H1 (cell line): ENCODE measurements at regions not wholly inside any gene's neighbourhood (a gene's known extent, or its start where the extent isn't known, plus 50 kb on each side); places are given as distances from the start of the nearest gene placed in this dataset.

ENCODE experiments used
- CTCF ChIA-PET: fragments of 300-600 bp; sonication (Branson Sonifier 250); formaldehyde crosslinking; loops from one replicate; lab custom pipeline; 2021; ENCODE audit not compliant: partially characterized antibody; lab: Charles Lee
- POLR2A ChIA-PET: fragments of 300-600 bp; sonication (Branson Sonifier 250); formaldehyde crosslinking; loops from one replicate; lab custom pipeline; 2021; ENCODE audit warnings: inconsistent platforms; ENCODE audit not compliant: partially characterized antibody; lab: Charles Lee
- DNase-seq, 2 experiments: peaks; one replicate each; pipeline versions ENCODE4 v3.0.0 to v3.0.0-alpha.2; 2010 to 2022; ENCODE audit warnings: low spot score in 2 of 2, low read depth in 1 of 2, mixed read lengths in 1 of 2
- FAIRE-seq: peaks from 2 replicates; lab custom pipeline; 2011; peaks lifted over from hg19 to GRCh38; lab: Jason Lieb, UNC
- H2AFZ ChIP-seq: 2 replicates; pipeline ENCODE4 v1.8.1; 2012; ENCODE audit warnings: low read length, inconsistent platforms
- H2AK5ac ChIP-seq: 2 replicates; pipeline ENCODE4 v1.6.1; 2013; ENCODE audit warnings: low read depth, low read length
- H2BK120ac ChIP-seq: replicated peaks from 2 replicates; pipeline ENCODE3; 2013; ENCODE audit warnings: low read depth, low read length, inconsistent platforms
- H2BK12ac ChIP-seq: 2 replicates; pipeline ENCODE4 v1.6.1; 2013; ENCODE audit warnings: low read depth, low read length
- H2BK15ac ChIP-seq: 2 replicates; pipeline ENCODE4 v1.6.1; 2013; ENCODE audit warnings: low read length
- H2BK20ac ChIP-seq: 2 replicates; pipeline ENCODE4 v1.6.1; 2013; ENCODE audit warnings: low read length
- H2BK5ac ChIP-seq: 2 replicates; pipeline ENCODE4 v1.6.1; 2013; ENCODE audit warnings: low read depth, low read length
- H3K14ac ChIP-seq: 2 replicates; pipeline ENCODE4 v1.6.1; 2013; ENCODE audit warnings: inconsistent platforms; ENCODE audit not compliant: insufficient read length
- H3K18ac ChIP-seq: 2 replicates; pipeline ENCODE4 v1.6.1; 2013; ENCODE audit warnings: low read length; ENCODE audit errors: extremely low read depth
- H3K23ac ChIP-seq: 2 replicates; pipeline ENCODE4 v1.6.1; 2013; ENCODE audit warnings: inconsistent platforms; ENCODE audit not compliant: insufficient read length
- H3K23me2 ChIP-seq: 2 replicates; pipeline ENCODE4 v1.6.1; 2013; ENCODE audit warnings: low read depth, low read length
- H3K27ac ChIP-seq: 2 replicates; pipeline ENCODE4 v1.6.1; 2011; ENCODE audit warnings: low read depth, low read length, inconsistent platforms
- H3K27me3 ChIP-seq, 4 experiments: replicated peaks in 1 of 4; 1 replicate in 1 of 4; 2 replicates in 3 of 4; pipeline versions ENCODE4 v1.6.1 to v1.8.1; 2011 to 2013; ENCODE audit warnings: low read length in 3 of 4, mild to moderate bottlenecking in 3 of 4, inconsistent platforms in 2 of 4, mixed read lengths in 2 of 4, moderate library complexity in 1 of 4; ENCODE audit not compliant: control insufficient read depth in 3 of 4, insufficient read depth in 3 of 4; ENCODE audit errors: extremely low read depth in 1 of 4
- H3K36me3 ChIP-seq, 4 experiments: 2 replicates each; pipeline versions ENCODE4 v1.6.1 to v1.8.1; 2011 to 2013; ENCODE audit warnings: mild to moderate bottlenecking in 4 of 4, low read length in 3 of 4, moderate library complexity in 2 of 4, control low read depth in 1 of 4, inconsistent platforms in 1 of 4; ENCODE audit not compliant: insufficient read depth in 4 of 4, control insufficient read depth in 2 of 4
- H3K4ac ChIP-seq: replicated peaks from 2 replicates; pipeline ENCODE3; 2013; ENCODE audit warnings: low read length, low read depth, mixed read lengths, inconsistent platforms; ENCODE audit not compliant: insufficient read length
- H3K4me1 ChIP-seq, 4 experiments: replicated peaks in 1 of 4; 1 replicate in 1 of 4; 2 replicates in 3 of 4; pipeline versions ENCODE4 v1.6.1 to v1.8.1; 2011 to 2013; ENCODE audit warnings: low read length in 3 of 4, inconsistent platforms in 2 of 4, mixed read lengths in 1 of 4; ENCODE audit not compliant: insufficient read depth in 4 of 4, control insufficient read depth in 3 of 4
- H3K4me2 ChIP-seq, 2 experiments: 2 replicates each; pipeline versions ENCODE4 v1.6.1 to v1.8.1; 2011 to 2013; ENCODE audit warnings: low read depth in 2 of 2, low read length in 2 of 2, control low read depth in 1 of 2, inconsistent platforms in 1 of 2, mild to moderate bottlenecking in 1 of 2; ENCODE audit not compliant: insufficient read depth in 1 of 2
- H3K4me3 ChIP-seq, 4 experiments: fragments of 200-600, 300-600 bp in 1 of 4; sonication (generic), shearing (Covaris generic), sonication (Bioruptor Twin) in 1 of 4; 2 replicates each; pipeline versions ENCODE4 v1.5.1 to v1.8.1; 2011 to 2016; ENCODE audit warnings: low read length in 4 of 4, low read depth in 3 of 4, control low read depth in 2 of 4, inconsistent platforms in 2 of 4, mild to moderate bottlenecking in 2 of 4, mixed read lengths in 1 of 4, moderate library complexity in 1 of 4; ENCODE audit not compliant: insufficient read depth in 2 of 4; ENCODE audit errors: extremely low read depth in 1 of 4
- H3K56ac ChIP-seq: replicated peaks from 2 replicates; pipeline ENCODE3; 2013; ENCODE audit warnings: low read depth, mild to moderate bottlenecking, mixed read lengths, low read length, inconsistent platforms; ENCODE audit not compliant: insufficient read length
- H3K79me1 ChIP-seq: 2 replicates; pipeline ENCODE4 v1.6.1; 2013; ENCODE audit warnings: low read depth, low read length, control low read depth
- H3K79me2 ChIP-seq, 2 experiments: 2 replicates each; pipeline versions ENCODE4 v1.6.1 to v1.8.1; 2012 to 2013; ENCODE audit warnings: low read length in 2 of 2, mild to moderate bottlenecking in 2 of 2, inconsistent platforms in 1 of 2; ENCODE audit not compliant: insufficient read depth in 2 of 2, control insufficient read depth in 1 of 2
- H3K9ac ChIP-seq, 4 experiments: replicated peaks in 1 of 4; 1 replicate in 1 of 4; 2 replicates in 3 of 4; pipeline versions ENCODE4 v1.6.1 to v1.8.1; 2011 to 2013; ENCODE audit warnings: low read depth in 3 of 4, low read length in 3 of 4, control low read depth in 2 of 4, mild to moderate bottlenecking in 2 of 4, moderate library complexity in 2 of 4, inconsistent platforms in 1 of 4; ENCODE audit errors: extremely low read depth in 1 of 4
- H3K9me3 ChIP-seq, 2 experiments: 2 replicates each; pipeline versions ENCODE4 v1.6.1 to v1.8.1; 2012 to 2013; ENCODE audit warnings: mild to moderate bottlenecking in 2 of 2, moderate library complexity in 2 of 2, control low read depth in 1 of 2, inconsistent platforms in 1 of 2, low read depth in 1 of 2, low read length in 1 of 2, mixed read lengths in 1 of 2; ENCODE audit not compliant: insufficient read depth in 2 of 2
- H4K20me1 ChIP-seq, 2 experiments: replicated peaks in 1 of 2; 2 replicates each; pipeline versions ENCODE3 to v1.8.1; 2011 to 2013; ENCODE audit warnings: inconsistent platforms in 2 of 2, low read length in 2 of 2, mild to moderate bottlenecking in 1 of 2; ENCODE audit not compliant: insufficient read depth in 2 of 2, control insufficient read depth in 1 of 2
- H4K5ac ChIP-seq: 2 replicates; pipeline ENCODE4 v1.6.1; 2013; ENCODE audit warnings: low read length, low read depth, mixed read lengths, inconsistent platforms; ENCODE audit not compliant: insufficient read length
- H4K8ac ChIP-seq: 2 replicates; pipeline ENCODE4 v1.8.0; 2013; ENCODE audit warnings: mild to moderate bottlenecking, moderate library complexity, low read length, inconsistent platforms; ENCODE audit not compliant: insufficient read depth; ENCODE audit errors: extremely low read depth
- H4K91ac ChIP-seq: replicated peaks from 2 replicates; pipeline ENCODE3; 2013; ENCODE audit warnings: low read length, mixed read lengths, inconsistent platforms; ENCODE audit not compliant: insufficient read length
- CEBPB ChIP-seq: IDR thresholded peaks from 2 replicates; pipeline ENCODE4 v1.6.1; 2012; ENCODE audit warnings: low read depth, low read length
- TAF1 ChIP-seq: IDR thresholded peaks from 2 replicates; pipeline ENCODE4 v1.6.1; 2011; ENCODE audit warnings: mild to moderate bottlenecking, low read depth, low read length
- TAF7 ChIP-seq: optimal IDR thresholded peaks from 2 replicates; pipeline ENCODE3; 2011; ENCODE audit warnings: low read depth, mild to moderate bottlenecking, inconsistent platforms, low read length, moderate library complexity, borderline replicate concordance
- WGBS, 2 experiments: shearing (Covaris generic) in 1 of 2; methylation state at CpG; one replicate each; pipeline versions ENCODE4 v1.1.6 to v1.1.7; 2013 to 2015; ENCODE audit warnings: low lambda C conversion rate in 2 of 2, mixed read lengths in 2 of 2, inconsistent platforms in 1 of 2, low coverage in 1 of 2, missing lambda C conversion rate in 1 of 2; ENCODE audit not compliant: insufficient replicate concordance in 2 of 2, insufficient coverage in 1 of 2, insufficient read length in 1 of 2; ENCODE audit errors: extremely low coverage in 1 of 2, missing lambda C conversion rate in 1 of 2; 5-methylcytosine and 5-hydroxymethylcytosine counted together

GRCh38 chr1:217364220-217364619 lies 266.7 kb downstream of the GPATCH2 start:
- Histone ChIP-seq H2BK120ac (no peak overlapping the region), H3K23ac (no peak overlapping the region), H3K9me3 (no peaks in the 10 kb centered on the region), H2AK5ac (no peak overlapping the region), H3K14ac (no peak overlapping the region), H3K56ac (no peak overlapping the region), H4K8ac (no peak overlapping the region), H4K91ac (no peak overlapping the region), H3K4me3 (no peak overlapping the region), H2BK20ac (no peak overlapping the region), H3K36me3 (no peaks in the 10 kb centered on the region), H3K27me3 (peaks cover 0 to 10% (median 2%) of the 10 kb centered on the region in 4 experiments; a peak in 2 of 7 replicates), H3K18ac (no peak overlapping the region), H2BK12ac (no peak overlapping the region), H3K9ac (no peak overlapping the region), H4K20me1 (no peaks in the 10 kb centered on the region), H3K27ac (no peak overlapping the region), H3K23me2 (no peaks in the 10 kb centered on the region), H3K4me2 (0 out of 4 replicates have a peak overlapping the region, but pooled peaks of 1 of the 2 experiments have one; percentile 8), H2BK5ac (no peak overlapping the region), H2AFZ (no peak overlapping the region), H3K4me1 (peaks cover under 1 to 3% (median 1%) of the 10 kb centered on the region in 4 experiments; a peak in 5 of 7 replicates), H3K4ac (no peak overlapping the region), H3K79me2 (no peaks in the 10 kb centered on the region), H2BK15ac (no peak overlapping the region), H3K79me1 (no peaks in the 10 kb centered on the region), H4K5ac (no peak overlapping the region)
- no peak for TF ChIP-seq TAF1
- TF ChIP-seq TAF7, result no peak
- TF ChIP-seq CEBPB, result no peak
- POLR2A ChIA-PET, result no interaction called here
- no peak for FAIRE-seq
- DNase-seq, result no peak
- WGBS, 2 experiments, result 93% methylated on average over 3 of the region's 3 CpGs; no CpG with 5 or more reads in 1 of the 2 experiments
- CTCF ChIA-PET, result interaction anchor here (1.0 to 1.5 kb wide), 3 partner anchors 14 to 108 kb away, joined by 3 to 8 read pairs (median 3); no protein-coding TSS in a partner anchor
